Vagina (tissue), 2 donors: ENCODE measurements at regions not wholly inside any gene's neighbourhood (a gene's known extent, or its start where the extent isn't known, plus 50 kb on each side); places are given as distances from the start of the nearest gene placed in this dataset.

ENCODE experiments used
- DNase-seq, 2 donors: peaks; one replicate each; pipeline ENCODE4 v3.0.0-alpha.2; 2017; ENCODE audit errors: extremely low spot score in 2 of 2
- H3K27ac ChIP-seq: fragments of 200-600 bp; sonication (generic); one replicate; pipeline ENCODE4 v1.5.1; 2019
- H3K27me3 ChIP-seq: fragments of 200-600 bp; sonication (generic); one replicate; pipeline ENCODE4 v1.5.1; 2019
- H3K36me3 ChIP-seq, 2 donors: fragments of 200-600 bp; sonication (generic); one replicate each; pipeline ENCODE4 v1.5.1; 2017 to 2019
- H3K4me1 ChIP-seq: fragments of 200-600 bp; sonication (generic); one replicate; pipeline ENCODE4 v1.5.1; 2019
- H3K4me3 ChIP-seq, 2 donors: fragments of 200-600 bp; sonication (generic); 1 replicate in 1 of 2; 2 replicates in 1 of 2; pipeline ENCODE4 v1.5.1; 2016 to 2019
- H3K9me3 ChIP-seq: fragments of 200-600 bp; sonication (generic); one replicate; pipeline ENCODE4 v1.5.1; 2019
- CTCF ChIP-seq, 3 experiments: fragments of 450-650 bp in 2 of 3; fragments of 200-600 bp in 1 of 3; sonication (generic) in 1 of 3; IDR thresholded peaks; one replicate each; pipeline ENCODE4 v1.5.1; 2017 to 2019; ENCODE audit warnings: antibody characterized with exemption in 3 of 3, mild to moderate bottlenecking in 2 of 3, moderate library complexity in 2 of 3
- POLR2A ChIP-seq, 2 donors: fragments of 450-650 bp; IDR thresholded peaks; one replicate each; pipeline ENCODE4 v1.6.1; 2017; ENCODE audit warnings: antibody characterized with exemption in 2 of 2, mild to moderate bottlenecking in 2 of 2, moderate library complexity in 2 of 2
- POLR2AphosphoS5 ChIP-seq, 2 donors: sonication (generic); formaldehyde crosslinking; IDR thresholded peaks; one replicate each; pipeline ENCODE4 v1.9.0; 2017; ENCODE audit warnings: antibody characterized with exemption in 2 of 2, mild to moderate bottlenecking in 2 of 2, low read depth in 1 of 2; ENCODE audit not compliant: insufficient read depth in 1 of 2
- intact Hi-C: fragments of 100-400 bp; cut with DNase I; formaldehyde crosslinking; loops from one replicate; pipeline ENCODE4 v1.15.1; 2023

- no peaks in the 10 kb centered on the region for H3K27me3 ChIP-seq
- intact Hi-C loops: no loop called here
- no peaks in the 10 kb centered on the region for H3K9me3 ChIP-seq
- no peak for TF ChIP-seq POLR2A (IDR thresholded peaks at IDR 0.05)
- TF ChIP-seq POLR2AphosphoS5 (IDR thresholded peaks at IDR 0.05; ENCODE audit: insufficient read depth in 1 of 2, low read depth in 1 of 2): no peak
- no peak for TF ChIP-seq CTCF (IDR thresholded peaks at IDR 0.05)
- no peak for DNase-seq
- H3K36me3 ChIP-seq: no peaks in the 10 kb centered on the region
- no peak overlapping the region for H3K4me3 ChIP-seq
- no peaks in the 10 kb centered on the region for H3K4me1 ChIP-seq
- no peak overlapping the region for H3K27ac ChIP-seq
These were observed 204.8 kb upstream of the COX10 start for GRCh38 chr17:13864521-13864920.

- intact Hi-C loops: no loop called here
- DNase-seq: no peak
- no peaks in the 10 kb centered on the region for H3K36me3 ChIP-seq
- no peaks in the 10 kb centered on the region for H3K4me1 ChIP-seq
- TF ChIP-seq CTCF (IDR thresholded peaks at IDR 0.05) (no peak), POLR2AphosphoS5 (IDR thresholded peaks at IDR 0.05; ENCODE audit: insufficient read depth in 1 of 2, low read depth in 1 of 2) (no peak), POLR2A (IDR thresholded peaks at IDR 0.05) (no peak)
- H3K27me3 ChIP-seq: no peaks in the 10 kb centered on the region
- no peak overlapping the region for H3K4me3 ChIP-seq
- no peak overlapping the region for H3K27ac ChIP-seq
- no peaks in the 10 kb centered on the region for H3K9me3 ChIP-seq
These were observed 203.7 kb upstream of the COX10 start for GRCh38 chr17:13865650-13866049.

GRCh38 chr17:13869331-13869940, 199.9 kb upstream of the COX10 start:
- H3K9me3 ChIP-seq: no peaks in the 10 kb centered on the region
- TF ChIP-seq POLR2AphosphoS5 (IDR thresholded peaks at IDR 0.05; ENCODE audit: insufficient read depth in 1 of 2, low read depth in 1 of 2) (no peak), CTCF (IDR thresholded peaks at IDR 0.05) (no peak), POLR2A (IDR thresholded peaks at IDR 0.05) (no peak)
- H3K36me3 ChIP-seq: no peaks in the 10 kb centered on the region
- H3K4me1 ChIP-seq: no peaks in the 10 kb centered on the region
- H3K4me3 ChIP-seq: no peak overlapping the region
- intact Hi-C loops: no loop called here
- DNase-seq: no peak
- H3K27me3 ChIP-seq: no peaks in the 10 kb centered on the region
- no peak overlapping the region for H3K27ac ChIP-seq

GRCh38 chr17:13871261-13871660, 198.0 kb upstream of the COX10 start:
- no peak overlapping the region for H3K27ac ChIP-seq
- no peak for DNase-seq
- TF ChIP-seq POLR2A (IDR thresholded peaks at IDR 0.05): no peak
- TF ChIP-seq CTCF (IDR thresholded peaks at IDR 0.05): no peak
- no peak for TF ChIP-seq POLR2AphosphoS5 (IDR thresholded peaks at IDR 0.05; ENCODE audit: insufficient read depth in 1 of 2, low read depth in 1 of 2)
- no peaks in the 10 kb centered on the region for H3K27me3 ChIP-seq
- no peaks in the 10 kb centered on the region for H3K4me1 ChIP-seq
- no peaks in the 10 kb centered on the region for H3K9me3 ChIP-seq
- no peaks in the 10 kb centered on the region for H3K36me3 ChIP-seq
- no peak overlapping the region for H3K4me3 ChIP-seq
- intact Hi-C loops: no loop called here

- H3K27ac ChIP-seq: no peak overlapping the region
- no peaks in the 10 kb centered on the region for H3K4me1 ChIP-seq
- no peaks in the 10 kb centered on the region for H3K9me3 ChIP-seq
- H3K36me3 ChIP-seq: no peaks in the 10 kb centered on the region
- no peak overlapping the region for H3K4me3 ChIP-seq
- intact Hi-C loops: no loop called here
- no peak for DNase-seq
- TF ChIP-seq POLR2A (IDR thresholded peaks at IDR 0.05) (no peak), POLR2AphosphoS5 (IDR thresholded peaks at IDR 0.05; ENCODE audit: insufficient read depth in 1 of 2, low read depth in 1 of 2) (no peak), CTCF (IDR thresholded peaks at IDR 0.05) (no peak)
- no peaks in the 10 kb centered on the region for H3K27me3 ChIP-seq
These were observed 195.2 kb upstream of the COX10 start for GRCh38 chr17:13874134-13874533.
